Hepatocyte (in vitro differentiated cells): ENCODE measurements at regions not wholly inside any gene's neighbourhood (a gene's known extent, or its start where the extent isn't known, plus 50 kb on each side); places are given as distances from the start of the nearest gene placed in this dataset.

ENCODE experiments used
- DNase-seq: peaks from one replicate; pipeline ENCODE4 v3.0.0-alpha.2; 2016; ENCODE audit warnings: low spot score
- H2AFZ ChIP-seq: fragments of 200-600 bp; sonication (generic); 2 replicates; pipeline ENCODE4 v1.6.0; 2016; ENCODE audit warnings: antibody characterized with exemption, mild to moderate bottlenecking
- H3K27ac ChIP-seq: fragments of 200-600 bp; sonication (generic); 2 replicates; pipeline ENCODE4 v1.5.1; 2016; ENCODE audit warnings: mild to moderate bottlenecking
- H3K27me3 ChIP-seq: fragments of 200-600 bp; sonication (generic); 2 replicates; pipeline ENCODE4 v1.6.1; 2016
- H3K36me3 ChIP-seq: fragments of 200-600 bp; sonication (generic); replicated peaks from 2 replicates; pipeline ENCODE4 v1.5.1; 2016; ENCODE audit warnings: low read depth; ENCODE audit not compliant: insufficient read depth
- H3K4me1 ChIP-seq: fragments of 200-600 bp; sonication (generic); 2 replicates; pipeline ENCODE4 v1.5.1; 2016; ENCODE audit warnings: mild to moderate bottlenecking, moderate library complexity; ENCODE audit not compliant: insufficient read depth
- H3K4me2 ChIP-seq: fragments of 200-600 bp; sonication (generic); 2 replicates; pipeline ENCODE4 v1.6.0; 2016
- H3K4me3 ChIP-seq: fragments of 200-600 bp; sonication (generic); 2 replicates; pipeline ENCODE4 v1.5.1; 2016; ENCODE audit warnings: mild to moderate bottlenecking
- H3K79me2 ChIP-seq: fragments of 200-600 bp; sonication (generic); 2 replicates; pipeline ENCODE4 v1.6.0; 2017; ENCODE audit warnings: mild to moderate bottlenecking
- H3K9me2 ChIP-seq: fragments of 200-600 bp; sonication (generic); replicated peaks from 2 replicates; pipeline ENCODE4 v1.6.0; 2017; ENCODE audit warnings: mild to moderate bottlenecking; ENCODE audit not compliant: insufficient read depth
- H3K9me3 ChIP-seq: fragments of 200-600 bp; sonication (generic); 2 replicates; pipeline ENCODE4 v1.5.1; 2016; ENCODE audit warnings: low read depth, mild to moderate bottlenecking
- H4K20me1 ChIP-seq: fragments of 200-600 bp; sonication (generic); 2 replicates; pipeline ENCODE4 v1.6.0; 2016; ENCODE audit warnings: mild to moderate bottlenecking; ENCODE audit not compliant: insufficient read depth, poor library complexity, severe bottlenecking
- CTCF ChIP-seq: fragments of 200-600 bp; sonication (generic); IDR thresholded peaks from 2 replicates; pipeline ENCODE4 v1.5.1; 2016; ENCODE audit warnings: antibody characterized with exemption, mild to moderate bottlenecking; ENCODE audit not compliant: poor library complexity
- EZH2 ChIP-seq: fragments of 200-600 bp; sonication (generic); IDR thresholded peaks from 2 replicates; pipeline ENCODE4 v1.6.1; 2016; ENCODE audit warnings: antibody characterized with exemption, mild to moderate bottlenecking, borderline replicate concordance
- EZH2phosphoT487 ChIP-seq: fragments of 200-600 bp; sonication (generic); IDR thresholded peaks from one replicate; pipeline ENCODE4 v1.6.1; 2018; ENCODE audit warnings: antibody characterized with exemption, mild to moderate bottlenecking, low read depth, moderate library complexity; ENCODE audit not compliant: unreplicated experiment, severe bottlenecking
- WGBS: methylation state at CpG from one replicate; pipeline ENCODE4 v1.1.6; 2016; ENCODE audit warnings: low lambda C conversion rate; ENCODE audit errors: missing lambda C conversion rate; 5-methylcytosine and 5-hydroxymethylcytosine counted together

- TF ChIP-seq CTCF (no peak), EZH2phosphoT487 (no peak), EZH2 (no peak)
- no peaks in the 10 kb centered on the region for H3K4me1 ChIP-seq
- no peaks in the 10 kb centered on the region for H3K9me2 ChIP-seq
- H3K9me3 ChIP-seq, result no peaks in the 10 kb centered on the region
- no peaks in the 10 kb centered on the region for H3K27me3 ChIP-seq
- H3K4me2 ChIP-seq, result no peak overlapping the region
- no peaks in the 10 kb centered on the region for H3K79me2 ChIP-seq
- no peaks in the 10 kb centered on the region for H4K20me1 ChIP-seq
- H3K27ac ChIP-seq, result no peak overlapping the region
- H2AFZ ChIP-seq, result no peak overlapping the region
- no peak overlapping the region for H3K4me3 ChIP-seq
- 88% methylated on average over 7 of the region's 8 CpGs for WGBS
- DNase-seq, result no peak
- no peaks in the 10 kb centered on the region for H3K36me3 ChIP-seq
Observed at GRCh38 chr20:24828992-24829648, 119.9 kb upstream of the CST7 start.

- no peak overlapping the region for H3K4me2 ChIP-seq
- H3K79me2 ChIP-seq, result no peaks in the 10 kb centered on the region
- H3K4me1 ChIP-seq, result no peaks in the 10 kb centered on the region
- no peak overlapping the region for H2AFZ ChIP-seq
- no peaks in the 10 kb centered on the region for H3K27me3 ChIP-seq
- H4K20me1 ChIP-seq, result no peaks in the 10 kb centered on the region
- no peak overlapping the region for H3K4me3 ChIP-seq
- H3K9me2 ChIP-seq, result no peaks in the 10 kb centered on the region
- 87% methylated on average over 5 of the region's 5 CpGs for WGBS
- H3K36me3 ChIP-seq, result no peaks in the 10 kb centered on the region
- no peak for TF ChIP-seq EZH2phosphoT487
- no peak for TF ChIP-seq CTCF
- TF ChIP-seq EZH2, result no peak
- H3K9me3 ChIP-seq, result no peaks in the 10 kb centered on the region
- no peak for DNase-seq
- H3K27ac ChIP-seq, result no peak overlapping the region
Observed at GRCh38 chr20:24829649-24830370, 119.3 kb upstream of the CST7 start.

- H2AFZ ChIP-seq, result no peak overlapping the region
- H3K27me3 ChIP-seq, result no peaks in the 10 kb centered on the region
- no peak overlapping the region for H3K4me2 ChIP-seq
- H3K36me3 ChIP-seq, result no peaks in the 10 kb centered on the region
- H4K20me1 ChIP-seq, result no peaks in the 10 kb centered on the region
- no peak overlapping the region for H3K27ac ChIP-seq
- WGBS, result 95% methylated on average over 3 of the region's 3 CpGs
- TF ChIP-seq CTCF, result no peak
- TF ChIP-seq EZH2, result no peak
- TF ChIP-seq EZH2phosphoT487, result no peak
- DNase-seq, result no peak
- H3K4me1 ChIP-seq, result no peaks in the 10 kb centered on the region
- H3K79me2 ChIP-seq, result no peaks in the 10 kb centered on the region
- H3K4me3 ChIP-seq, result no peak overlapping the region
- H3K9me2 ChIP-seq, result no peaks in the 10 kb centered on the region
- H3K9me3 ChIP-seq, result no peaks in the 10 kb centered on the region
Observed at GRCh38 chr20:24830649-24831048, 118.4 kb upstream of the CST7 start.
